HUES48 (cell line): ENCODE measurements at regions not wholly inside any gene's neighbourhood (a gene's known extent, or its start where the extent isn't known, plus 50 kb on each side); places are given as distances from the start of the nearest gene placed in this dataset.

Experiments
- H3K27ac ChIP-seq: one replicate; pipeline ENCODE4 v1.7.0; 2013; ENCODE audit warnings: low read depth, low read length, inconsistent platforms
- H3K27me3 ChIP-seq: 2 replicates; pipeline ENCODE4 v1.6.1; 2013; ENCODE audit warnings: mild to moderate bottlenecking, low read length; ENCODE audit not compliant: control insufficient read depth, insufficient read depth
- H3K36me3 ChIP-seq: 2 replicates; pipeline ENCODE4 v1.6.1; 2013; ENCODE audit warnings: low read length; ENCODE audit not compliant: control insufficient read depth, insufficient read depth
- H3K4me1 ChIP-seq: 2 replicates; pipeline ENCODE4 v1.6.1; 2013; ENCODE audit warnings: mild to moderate bottlenecking, low read length; ENCODE audit not compliant: control insufficient read depth, insufficient read depth
- H3K4me3 ChIP-seq: 2 replicates; pipeline ENCODE4 v1.5.1; 2013; ENCODE audit warnings: mild to moderate bottlenecking, low read depth, low read length
- H3K9ac ChIP-seq: 2 replicates; pipeline ENCODE4 v1.6.1; 2013; ENCODE audit warnings: mild to moderate bottlenecking, low read depth, low read length, moderate library complexity
- H3K9me3 ChIP-seq: 2 replicates; pipeline ENCODE4 v1.6.1; 2013; ENCODE audit warnings: low read length; ENCODE audit not compliant: control insufficient read depth, insufficient read depth

DNA sequence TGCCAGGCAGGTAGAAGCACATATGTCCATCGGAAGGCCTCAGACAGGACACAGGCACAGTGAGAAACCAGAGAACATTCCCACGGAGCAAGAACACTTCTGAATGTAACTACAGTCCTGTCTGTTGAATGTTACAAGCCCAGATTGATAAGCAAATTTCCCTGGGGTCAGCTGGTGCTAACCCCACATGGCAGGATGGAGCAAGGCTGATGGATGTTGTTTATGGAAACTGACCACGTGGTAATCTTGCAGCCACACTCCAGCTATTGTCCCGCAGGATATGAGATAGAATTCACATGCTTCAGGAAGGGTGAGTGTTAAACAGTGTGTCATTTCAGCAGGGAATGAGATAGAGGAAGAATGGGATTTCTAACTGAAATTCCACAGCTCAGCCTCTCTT, 138.8 kb upstream of the COPS8 start:
- no peak overlapping the region for H3K27ac ChIP-seq
- peaks cover 7% of the 10 kb centered on the region for H3K4me1 ChIP-seq
- no peak overlapping the region for H3K4me3 ChIP-seq
- H3K9ac ChIP-seq = no peak overlapping the region
- no peaks in the 10 kb centered on the region for H3K36me3 ChIP-seq
- peaks cover 7% of the 10 kb centered on the region; the same call in 1 of the 2 replicates for H3K9me3 ChIP-seq
- no peaks in the 10 kb centered on the region for H3K27me3 ChIP-seq

GRCh38 chr2:236947294-236947693, 138.4 kb upstream of the COPS8 start:
- Histone ChIP-seq H3K9ac (no peak overlapping the region), H3K4me1 (peaks cover 7% of the 10 kb centered on the region)

DNA sequence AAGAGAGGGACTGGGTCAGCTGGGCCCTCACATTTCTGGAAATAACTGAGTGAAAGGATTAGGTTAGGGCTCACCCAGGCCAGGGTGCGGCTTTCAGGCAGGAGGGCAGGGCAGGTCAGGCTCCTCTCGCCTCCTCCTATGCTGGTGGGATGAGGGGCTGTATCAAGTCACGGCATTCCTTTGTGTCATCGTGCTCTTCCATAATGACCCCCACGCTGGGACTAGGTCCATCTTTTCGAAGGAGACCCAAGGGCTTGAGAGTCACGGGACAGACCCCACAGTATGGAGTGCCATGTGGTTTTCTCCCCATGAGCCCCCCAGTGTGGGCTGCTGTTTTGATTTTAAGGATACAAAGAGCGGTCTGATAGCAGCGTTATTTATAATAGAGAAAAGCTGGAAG, 137.8 kb upstream of the COPS8 start:
- Histone ChIP-seq H3K9ac (no peak overlapping the region), H3K4me3 (no peak overlapping the region), H3K9me3 (peaks cover 11% of the 10 kb centered on the region; the same call in 1 of the 2 replicates), H3K4me1 (peaks cover 7% of the 10 kb centered on the region), H3K27ac (no peak overlapping the region), H3K27me3 (no peaks in the 10 kb centered on the region), H3K36me3 (no peaks in the 10 kb centered on the region)

More at GRCh38 chr2:236947294-236947693, 138.4 kb upstream of the COPS8 start:
- Histone ChIP-seq H3K27ac (no peak overlapping the region), H3K4me3 (no peak overlapping the region), H3K27me3 (no peaks in the 10 kb centered on the region), H3K9me3 (peaks cover 11% of the 10 kb centered on the region; the same call in 1 of the 2 replicates), H3K36me3 (no peaks in the 10 kb centered on the region)

DNA sequence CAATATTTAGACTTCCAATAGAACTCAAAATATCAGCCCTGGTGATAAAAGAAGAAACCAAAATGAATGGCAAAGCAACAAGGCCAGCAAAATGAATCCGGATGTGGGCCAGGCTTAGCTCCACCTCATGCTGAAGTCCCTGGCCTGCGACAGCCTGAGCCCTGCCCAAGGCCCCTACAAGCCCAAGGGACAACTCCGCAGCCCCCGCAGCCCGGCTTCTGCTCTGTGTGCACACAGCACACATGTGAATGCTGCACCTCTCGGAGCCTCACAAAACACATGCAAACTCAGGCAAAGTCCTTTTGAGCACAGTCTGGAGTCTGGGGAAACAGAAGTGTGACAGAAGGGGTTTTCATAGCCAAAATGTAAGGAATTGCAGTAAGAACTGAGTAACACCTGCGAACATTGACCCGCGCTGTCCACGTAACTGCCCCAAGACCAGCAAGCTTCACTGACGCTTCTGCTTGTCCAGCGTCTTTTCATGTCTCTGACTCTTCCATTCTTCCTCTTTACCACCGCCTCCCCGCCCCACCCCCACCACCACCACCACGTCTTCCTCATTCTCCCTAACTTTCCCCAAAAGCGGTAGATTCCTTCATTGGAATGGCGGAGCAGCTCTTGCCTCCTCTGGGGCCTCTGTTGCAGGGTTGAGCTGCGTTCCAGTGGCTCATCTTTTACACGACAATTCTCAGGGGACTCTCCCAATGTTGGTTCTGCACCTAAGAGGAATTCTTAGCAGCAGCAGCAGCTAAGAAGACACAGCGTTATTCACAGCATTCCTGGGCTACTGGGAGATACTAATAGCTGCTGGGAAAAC, 136.4 kb upstream of the COPS8 start:
- Histone ChIP-seq H3K4me3 (no peak overlapping the region), H3K36me3 (no peaks in the 10 kb centered on the region), H3K27ac (no peak overlapping the region), H3K9me3 (peaks cover 11% of the 10 kb centered on the region; the same call in 1 of the 2 replicates), H3K27me3 (no peaks in the 10 kb centered on the region), H3K4me1 (peaks cover 7% of the 10 kb centered on the region), H3K9ac (no peak overlapping the region)

DNA sequence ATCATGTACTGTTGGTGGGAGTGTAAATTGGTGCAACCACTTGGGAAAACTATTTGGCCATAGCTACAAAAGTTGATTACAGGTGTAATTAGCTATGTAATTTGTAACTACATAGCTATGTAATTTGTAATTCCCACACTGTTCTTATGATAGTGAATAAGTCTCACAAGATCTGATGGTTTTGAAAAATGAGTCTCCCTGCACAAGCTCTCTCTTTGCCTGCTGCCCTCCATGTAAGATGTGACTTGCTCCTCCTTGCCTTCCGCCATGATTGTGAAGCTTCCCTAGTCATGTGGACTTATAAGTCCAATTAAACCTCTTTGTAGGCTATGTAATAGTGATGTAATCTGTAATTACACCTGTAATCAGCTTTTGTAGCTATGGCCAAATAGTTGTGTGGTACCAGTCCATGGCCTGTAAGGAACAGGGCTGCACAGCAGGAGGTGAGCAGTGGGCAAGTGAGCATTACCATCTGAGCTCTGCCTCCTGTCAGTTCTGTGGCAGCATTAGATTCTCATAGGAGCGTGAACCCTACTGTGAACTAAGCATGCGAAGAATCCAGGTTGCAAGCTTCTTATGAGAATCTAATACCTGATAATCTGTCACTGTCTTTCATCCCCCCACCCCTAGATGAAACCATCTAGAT, 133.7 kb upstream of the COPS8 start:
- Histone ChIP-seq H3K27me3 (no peaks in the 10 kb centered on the region), H3K9ac (no peak overlapping the region), H3K4me1 (peaks cover 7% of the 10 kb centered on the region), H3K27ac (no peak overlapping the region), H3K36me3 (no peaks in the 10 kb centered on the region), H3K4me3 (no peak overlapping the region), H3K9me3 (peaks cover 11% of the 10 kb centered on the region; the same call in 1 of the 2 replicates)

GRCh38 chr2:236954641-236955040, 131.0 kb upstream of the COPS8 start:
- Histone ChIP-seq H3K9me3 (peaks cover 11% of the 10 kb centered on the region; the same call in 1 of the 2 replicates), H3K9ac (no peak overlapping the region), H3K4me3 (no peak overlapping the region), H3K4me1 (peaks cover 2% of the 10 kb centered on the region; the same call in 1 of the 2 replicates), H3K36me3 (no peaks in the 10 kb centered on the region), H3K27me3 (no peaks in the 10 kb centered on the region), H3K27ac (no peak overlapping the region)

DNA sequence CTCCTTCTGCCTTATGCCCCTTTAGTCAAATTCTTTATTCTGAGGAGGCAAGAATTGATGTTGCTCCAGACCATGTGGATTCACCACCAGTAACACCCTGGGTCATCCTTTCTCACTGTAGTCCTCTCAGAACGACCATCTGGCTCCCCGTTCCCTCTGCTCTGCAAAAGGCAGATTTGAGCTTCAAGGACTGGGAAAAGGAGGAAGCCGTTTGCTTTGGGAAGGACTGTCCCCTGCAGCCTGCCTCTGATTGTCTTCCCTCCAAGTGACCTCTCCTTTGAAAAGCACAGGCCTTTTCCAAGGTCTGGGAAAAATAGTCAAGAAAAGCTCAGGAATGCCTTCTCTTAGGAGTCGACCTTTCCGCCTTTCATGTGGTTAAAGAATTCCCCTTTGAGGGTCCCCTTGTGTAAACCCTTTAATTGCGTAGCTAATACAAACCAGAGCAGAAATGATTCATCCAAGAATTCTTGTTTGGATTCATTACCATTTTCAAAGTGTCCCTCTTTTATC, 130.1 kb upstream of the COPS8 start:
- Histone ChIP-seq H3K4me1 (no peaks in the 10 kb centered on the region), H3K9ac (no peak overlapping the region), H3K36me3 (no peaks in the 10 kb centered on the region)

GRCh38 chr2:236956031-236956618, 129.6 kb upstream of the COPS8 start:
- Histone ChIP-seq H3K4me3 (no peak overlapping the region), H3K9ac (no peak overlapping the region), H3K4me1 (no peaks in the 10 kb centered on the region), H3K9me3 (peaks cover 9% of the 10 kb centered on the region; the same call in 1 of the 2 replicates), H3K27ac (peak overlapping the region; percentile 55), H3K27me3 (no peaks in the 10 kb centered on the region), H3K36me3 (no peaks in the 10 kb centered on the region)

More for the DNA sequence above, 130.1 kb upstream of the COPS8 start:
- Histone ChIP-seq H3K27me3 (no peaks in the 10 kb centered on the region), H3K27ac (no peak overlapping the region), H3K4me3 (no peak overlapping the region), H3K9me3 (peaks cover 11% of the 10 kb centered on the region; the same call in 1 of the 2 replicates)

- no peaks in the 10 kb centered on the region for H3K27me3 ChIP-seq
These were observed 129.0 kb upstream of the COPS8 start for GRCh38 chr2:236956641-236957040.

GRCh38 chr2:236959036-236959435, 126.7 kb upstream of the COPS8 start:
- Histone ChIP-seq H3K9me3 (no peaks in the 10 kb centered on the region), H3K36me3 (no peaks in the 10 kb centered on the region), H3K4me3 (no peak overlapping the region), H3K9ac (no peak overlapping the region), H3K27me3 (no peaks in the 10 kb centered on the region), H3K4me1 (no peaks in the 10 kb centered on the region), H3K27ac (no peak overlapping the region)

More at GRCh38 chr2:236956641-236957040, 129.0 kb upstream of the COPS8 start:
- Histone ChIP-seq H3K4me1 (no peaks in the 10 kb centered on the region), H3K9ac (no peak overlapping the region), H3K4me3 (no peak overlapping the region), H3K9me3 (peaks cover 6% of the 10 kb centered on the region; the same call in 1 of the 2 replicates), H3K36me3 (no peaks in the 10 kb centered on the region), H3K27ac (no peak overlapping the region)
